IMR-90 (cell line): ENCODE measurements at regions not wholly inside any gene's neighbourhood (a gene's known extent, or its start where the extent isn't known, plus 50 kb on each side); places are given as distances from the start of the nearest gene placed in this dataset.

ENCODE experiments used
- ATAC-seq: fragments of 200-7000 bp; cut with Tn5 transposase; 2 replicates; pipeline ENCODE4 v1.9.1; 2020; ENCODE audit warnings: low read depth, mild to moderate bottlenecking, moderate library complexity
- BruUV-seq: library from RNA; stranded (reverse); fragments of 400-500 nt; replicated peaks from 2 replicates; lab custom pipeline; 2021; lab: Mats Ljungman, UMichigan
- CTCF ChIA-PET: fragments of 300-600 bp; formaldehyde crosslinking; extraction: SDS; loops from one replicate; lab custom pipeline; 2021; ENCODE audit warnings: antibody characterized with exemption; lab: Yijun Ruan, JAX
- POLR2A ChIA-PET: fragments of 300-600 bp; sonication (Branson Sonifier 250); formaldehyde crosslinking; loops from one replicate; lab custom pipeline; 2022; ENCODE audit warnings: antibody characterized with exemption; ENCODE audit not compliant: unreplicated experiment; lab: Charles Lee
- DNase-seq: peaks from one replicate; pipeline ENCODE4 v3.0.0; 2013
- H2AFZ ChIP-seq: replicated peaks from 2 replicates; pipeline ENCODE3; 2013; ENCODE audit warnings: low read length, mild to moderate bottlenecking; ENCODE audit not compliant: poor library complexity
- H2AK5ac ChIP-seq: 2 replicates; pipeline ENCODE4 v1.6.1; 2013; ENCODE audit warnings: low read depth, low read length, inconsistent platforms
- H2AK9ac ChIP-seq: replicated peaks from 2 replicates; pipeline ENCODE3; 2013; ENCODE audit warnings: mild to moderate bottlenecking, low read depth, low read length, moderate library complexity; ENCODE audit not compliant: poor library complexity
- H2BK120ac ChIP-seq: 2 replicates; pipeline ENCODE4 v1.6.1; 2013; ENCODE audit warnings: low read depth, low read length, inconsistent platforms
- H2BK15ac ChIP-seq: 3 replicates; pipeline ENCODE4 v1.6.1; 2013; ENCODE audit warnings: low read depth, low read length, inconsistent platforms
- H2BK20ac ChIP-seq: 2 replicates; pipeline ENCODE4 v1.6.1; 2013; ENCODE audit warnings: low read depth, mild to moderate bottlenecking, inconsistent platforms, low read length, moderate library complexity
- H2BK5ac ChIP-seq: 2 replicates; pipeline ENCODE4 v1.6.1; 2013; ENCODE audit warnings: mild to moderate bottlenecking, low read depth, low read length, inconsistent platforms; ENCODE audit not compliant: poor library complexity, severe bottlenecking
- H3K14ac ChIP-seq: replicated peaks from 2 replicates; pipeline ENCODE4 v1.6.1; 2013; ENCODE audit warnings: low read depth, low read length, inconsistent platforms
- H3K18ac ChIP-seq: 2 replicates; pipeline ENCODE4 v1.6.1; 2013; ENCODE audit warnings: low read depth, low read length, control low read depth
- H3K23ac ChIP-seq: 2 replicates; pipeline ENCODE4 v1.6.1; 2013; ENCODE audit warnings: low read depth, low read length, inconsistent platforms
- H3K27ac ChIP-seq: 2 replicates; pipeline ENCODE4 v1.5.1; 2013; ENCODE audit warnings: mild to moderate bottlenecking, control low read depth, low read length; ENCODE audit not compliant: insufficient read depth
- H3K27me3 ChIP-seq: 2 replicates; pipeline ENCODE4 v1.6.1; 2013; ENCODE audit warnings: low read length; ENCODE audit not compliant: control insufficient read depth, insufficient read depth
- H3K36me3 ChIP-seq: 2 replicates; pipeline ENCODE4 v1.6.1; 2013; ENCODE audit warnings: low read length, mixed read lengths; ENCODE audit not compliant: control insufficient read depth, insufficient read depth
- H3K4ac ChIP-seq: 2 replicates; pipeline ENCODE4 v1.6.1; 2013; ENCODE audit warnings: low read depth, low read length, inconsistent platforms
- H3K4me1 ChIP-seq: 2 replicates; pipeline ENCODE4 v1.6.1; 2013; ENCODE audit warnings: low read length, mixed read lengths; ENCODE audit not compliant: control insufficient read depth, insufficient read depth
- H3K4me2 ChIP-seq: 2 replicates; pipeline ENCODE4 v1.6.1; 2013; ENCODE audit warnings: low read depth, mild to moderate bottlenecking, control low read depth, low read length, moderate library complexity
- H3K4me3 ChIP-seq: 2 replicates; pipeline ENCODE4 v1.5.1; 2013; ENCODE audit warnings: low read depth, mild to moderate bottlenecking, control low read depth, low read length, moderate library complexity; ENCODE audit not compliant: insufficient read depth
- H3K56ac ChIP-seq: 2 replicates; pipeline ENCODE4 v1.6.1; 2013; ENCODE audit warnings: low read length, inconsistent platforms; ENCODE audit not compliant: insufficient read depth; ENCODE audit errors: extremely low read depth
- H3K79me1 ChIP-seq, 2 experiments: 2 replicates each; pipeline ENCODE4 v1.6.1; 2013; ENCODE audit warnings: low read length in 2 of 2, inconsistent platforms in 1 of 2, low read depth in 1 of 2
- H3K9ac ChIP-seq: 2 replicates; pipeline ENCODE4 v1.6.1; 2013; ENCODE audit warnings: low read depth, low read length, control low read depth
- H3K9me1 ChIP-seq: 2 replicates; pipeline ENCODE4 v1.6.1; 2013; ENCODE audit warnings: low read length, inconsistent platforms; ENCODE audit not compliant: insufficient read depth
- H3K9me3 ChIP-seq: 2 replicates; pipeline ENCODE4 v1.6.1; 2013; ENCODE audit warnings: low read length; ENCODE audit not compliant: control insufficient read depth, insufficient read depth
- H4K20me1 ChIP-seq: 2 replicates; pipeline ENCODE4 v1.6.1; 2013; ENCODE audit warnings: low read length, inconsistent platforms; ENCODE audit not compliant: insufficient read depth
- H4K5ac ChIP-seq: 2 replicates; pipeline ENCODE4 v1.6.1; 2013; ENCODE audit warnings: mild to moderate bottlenecking, low read depth, low read length, control low read depth
- H4K8ac ChIP-seq, 2 experiments: 2 replicates each; pipeline ENCODE4 v1.6.1; 2013; ENCODE audit warnings: low read depth in 2 of 2, low read length in 2 of 2, control low read depth in 1 of 2, inconsistent platforms in 1 of 2
- H4K91ac ChIP-seq: 2 replicates; pipeline ENCODE4 v1.6.1; 2013; ENCODE audit warnings: low read depth, low read length, inconsistent platforms; ENCODE audit not compliant: insufficient read depth
- CEBPB ChIP-seq: IDR thresholded peaks from 2 replicates; pipeline ENCODE4 v1.6.1; 2012; ENCODE audit warnings: low read depth, low read length, improper control_type of control experiment
- CHD1 ChIP-seq: IDR thresholded peaks from 2 replicates; pipeline ENCODE4 v1.6.1; 2012; ENCODE audit warnings: low read depth, low read length, improper control_type of control experiment
- FOS ChIP-seq: fragments of 150-350 bp; IDR thresholded peaks from 2 replicates; pipeline ENCODE4 v1.6.1; 2016; ENCODE audit warnings: low read depth, low read length
- MAZ ChIP-seq: IDR thresholded peaks from 2 replicates; pipeline ENCODE4 v1.6.1; 2012; ENCODE audit warnings: low read depth, mild to moderate bottlenecking, low read length, improper control_type of control experiment, moderate library complexity, borderline replicate concordance
- MXI1 ChIP-seq: IDR thresholded peaks from 2 replicates; pipeline ENCODE4 v1.6.1; 2012; ENCODE audit warnings: low read depth, mild to moderate bottlenecking, low read length, moderate library complexity, borderline replicate concordance
- NFE2L2 ChIP-seq: fragments of 150-350 bp; IDR thresholded peaks from 2 replicates; pipeline ENCODE4 v1.6.1; 2016; ENCODE audit warnings: low read depth, mild to moderate bottlenecking, low read length
- POLR2A ChIP-seq: IDR thresholded peaks from 2 replicates; pipeline ENCODE4 v1.6.1; 2012; ENCODE audit warnings: mild to moderate bottlenecking, low read depth, low read length
- RAD21 ChIP-seq: IDR thresholded peaks from 2 replicates; pipeline ENCODE4 v1.6.1; 2012; ENCODE audit warnings: low read length, improper control_type of control experiment
- WGBS, 2 experiments: methylation state at CpG; one replicate each; pipeline versions ENCODE4 v1.1.5 to v1.1.7; 2013; ENCODE audit warnings: missing lambda C conversion rate in 2 of 2; ENCODE audit not compliant: insufficient read length in 1 of 2; ENCODE audit errors: extremely low coverage in 2 of 2; 5-methylcytosine and 5-hydroxymethylcytosine counted together
- dilution Hi-C: fragments of 300-500 bp; cut with HindIII; formaldehyde crosslinking; loops from one replicate; pipeline ENCODE4 v1.14.3; 2018; ENCODE audit warnings: low sequenced_read_pairs; ENCODE audit not compliant: unreplicated experiment
- in situ Hi-C: fragments of 300-500 bp; cut with MboI; formaldehyde crosslinking; loops from 3 replicates; pipeline ENCODE4 v1.14.3; 2019; ENCODE audit warnings: low sequenced_read_pairs, inconsistent platforms, mixed read lengths
- intact Hi-C: fragments of 100-400 bp; cut with micrococcal nuclease; formaldehyde crosslinking; loops from 2 replicates; pipeline ENCODE4 v1.10.0; 2022
- TF ChIP-seq, protein P1 (sequence below): fragments of 150-350 bp; IDR thresholded peaks from 2 replicates; pipeline ENCODE4 v1.6.1; 2017; ENCODE audit warnings: mild to moderate bottlenecking, antibody characterized with exemption, low read length, low read depth
- TF ChIP-seq, protein P2 (sequence below): conservative IDR thresholded peaks from 2 replicates; pipeline ENCODE4 v1.5.1; 2012; ENCODE audit warnings: mild to moderate bottlenecking, low read depth, low read length, improper control_type of control experiment
- TF ChIP-seq, protein P3 (sequence below): fragments of 150-350 bp; IDR thresholded peaks from 2 replicates; pipeline ENCODE4 v1.6.1; 2016; ENCODE audit warnings: low read depth, mild to moderate bottlenecking, low read length, moderate library complexity, borderline replicate concordance

DNA sequence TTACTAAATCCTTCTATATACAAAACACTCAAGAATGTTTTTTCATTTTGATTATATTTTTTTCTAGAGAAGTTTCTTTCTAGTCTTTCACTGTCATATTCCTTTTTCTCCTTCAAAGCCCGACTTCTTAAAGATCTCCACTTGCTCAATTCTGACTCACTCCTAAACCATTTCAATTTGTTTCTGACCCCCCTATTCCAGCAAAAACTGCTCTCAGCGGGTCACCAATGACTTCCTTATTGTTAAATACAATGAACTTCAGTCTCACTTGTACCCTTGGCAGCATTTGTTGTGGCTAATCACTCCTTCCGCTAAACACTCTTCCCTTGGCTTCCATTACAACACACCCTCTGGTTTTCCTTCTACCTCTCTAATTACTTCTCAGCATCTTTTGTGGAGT lies 111.1 kb upstream of the RBBP8 start:
- Histone ChIP-seq H4K91ac (peak overlapping the region; percentile 64; the same call in 1 of the 2 replicates), H4K5ac (peak overlapping the region; percentile 36; the same call in 1 of the 2 replicates), H2BK15ac (peak overlapping the region; percentile 26; the same call in 1 of the 3 replicates), H3K14ac (peak overlapping the region; percentile 94), H3K56ac (no peak overlapping the region), H2BK5ac (peak overlapping the region; percentile 76), H3K4me3 (no peak overlapping the region), H3K27me3 (no peaks in the 10 kb centered on the region), H2AFZ (peak overlapping the region; percentile 53), H3K27ac (no peak overlapping the region), H2AK9ac (no peak overlapping the region), H3K4ac (peak overlapping the region; percentile 77; the same call in 1 of the 2 replicates), H3K79me1 (no peaks in the 10 kb centered on the region), H3K9ac (no peak overlapping the region), H3K18ac (peak overlapping the region; percentile 69; the same call in 1 of the 2 replicates), H3K36me3 (no peaks in the 10 kb centered on the region), H2BK120ac (peak overlapping the region; percentile 95), H2AK5ac (no peak overlapping the region), H3K4me1 (no peaks in the 10 kb centered on the region; the same call in 1 of the 2 replicates), H3K9me1 (0 out of 2 replicates have a peak, but pooled peaks cover 3% of the 10 kb centered on the region), H3K4me2 (peak overlapping the region; percentile 78; the same call in 1 of the 2 replicates), H4K20me1 (no peaks in the 10 kb centered on the region), H3K23ac (peak overlapping the region; percentile 82; the same call in 1 of the 2 replicates), H2BK20ac (peak overlapping the region; percentile 90; the same call in 1 of the 2 replicates), H4K8ac (peak overlapping the region in 1 of 2 experiments; percentile 42; a peak in 2 of 4 replicates), H3K9me3 (peaks cover 2% of the 10 kb centered on the region; the same call in 1 of the 2 replicates)
- WGBS, 2 experiments = 13% methylated on average over 1 of the region's 3 CpGs; no CpG with 5 or more reads in 1 of the 2 experiments
- ATAC-seq (peak; percentile 80), DNase-seq (peak; percentile 78)
- ChIA-PET POLR2A (no interaction called here), CTCF (no interaction called here)
- TF ChIP-seq NFE2L2 = no peak
- peak; percentile 34; the same call in 1 of the 2 replicates for TF ChIP-seq FOS
- TF ChIP-seq, protein P1, sequence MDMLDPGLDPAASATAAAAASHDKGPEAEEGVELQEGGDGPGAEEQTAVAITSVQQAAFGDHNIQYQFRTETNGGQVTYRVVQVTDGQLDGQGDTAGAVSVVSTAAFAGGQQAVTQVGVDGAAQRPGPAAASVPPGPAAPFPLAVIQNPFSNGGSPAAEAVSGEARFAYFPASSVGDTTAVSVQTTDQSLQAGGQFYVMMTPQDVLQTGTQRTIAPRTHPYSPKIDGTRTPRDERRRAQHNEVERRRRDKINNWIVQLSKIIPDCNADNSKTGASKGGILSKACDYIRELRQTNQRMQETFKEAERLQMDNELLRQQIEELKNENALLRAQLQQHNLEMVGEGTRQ = no peak
- TF ChIP-seq MAZ = no peak
- TF ChIP-seq POLR2A = no peak
- TF ChIP-seq MXI1 = no peak
- TF ChIP-seq CEBPB = peak; percentile 80; the same call in 1 of the 2 replicates
- TF ChIP-seq, protein P2, sequence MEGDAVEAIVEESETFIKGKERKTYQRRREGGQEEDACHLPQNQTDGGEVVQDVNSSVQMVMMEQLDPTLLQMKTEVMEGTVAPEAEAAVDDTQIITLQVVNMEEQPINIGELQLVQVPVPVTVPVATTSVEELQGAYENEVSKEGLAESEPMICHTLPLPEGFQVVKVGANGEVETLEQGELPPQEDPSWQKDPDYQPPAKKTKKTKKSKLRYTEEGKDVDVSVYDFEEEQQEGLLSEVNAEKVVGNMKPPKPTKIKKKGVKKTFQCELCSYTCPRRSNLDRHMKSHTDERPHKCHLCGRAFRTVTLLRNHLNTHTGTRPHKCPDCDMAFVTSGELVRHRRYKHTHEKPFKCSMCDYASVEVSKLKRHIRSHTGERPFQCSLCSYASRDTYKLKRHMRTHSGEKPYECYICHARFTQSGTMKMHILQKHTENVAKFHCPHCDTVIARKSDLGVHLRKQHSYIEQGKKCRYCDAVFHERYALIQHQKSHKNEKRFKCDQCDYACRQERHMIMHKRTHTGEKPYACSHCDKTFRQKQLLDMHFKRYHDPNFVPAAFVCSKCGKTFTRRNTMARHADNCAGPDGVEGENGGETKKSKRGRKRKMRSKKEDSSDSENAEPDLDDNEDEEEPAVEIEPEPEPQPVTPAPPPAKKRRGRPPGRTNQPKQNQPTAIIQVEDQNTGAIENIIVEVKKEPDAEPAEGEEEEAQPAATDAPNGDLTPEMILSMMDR = no peak
- TF ChIP-seq RAD21 = no peak
- no peak for TF ChIP-seq CHD1
- TF ChIP-seq, protein P3, sequence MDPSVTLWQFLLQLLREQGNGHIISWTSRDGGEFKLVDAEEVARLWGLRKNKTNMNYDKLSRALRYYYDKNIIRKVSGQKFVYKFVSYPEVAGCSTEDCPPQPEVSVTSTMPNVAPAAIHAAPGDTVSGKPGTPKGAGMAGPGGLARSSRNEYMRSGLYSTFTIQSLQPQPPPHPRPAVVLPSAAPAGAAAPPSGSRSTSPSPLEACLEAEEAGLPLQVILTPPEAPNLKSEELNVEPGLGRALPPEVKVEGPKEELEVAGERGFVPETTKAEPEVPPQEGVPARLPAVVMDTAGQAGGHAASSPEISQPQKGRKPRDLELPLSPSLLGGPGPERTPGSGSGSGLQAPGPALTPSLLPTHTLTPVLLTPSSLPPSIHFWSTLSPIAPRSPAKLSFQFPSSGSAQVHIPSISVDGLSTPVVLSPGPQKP = no peak
- intact Hi-C loops = loop anchor here (5.0 kb wide), 1 partner anchor 110 kb away; the partner anchor contains the start of gene RBBP8
- BruUV-seq = no TSS peak
- in situ Hi-C loops = no loop called here
- dilution Hi-C loops = no loop called here
